ENCODE measurements at regions not wholly inside any gene's neighbourhood (a gene's known extent, or its start where the extent isn't known, plus 50 kb on each side); places are given as distances from the start of the nearest gene placed in this dataset.

DNA sequence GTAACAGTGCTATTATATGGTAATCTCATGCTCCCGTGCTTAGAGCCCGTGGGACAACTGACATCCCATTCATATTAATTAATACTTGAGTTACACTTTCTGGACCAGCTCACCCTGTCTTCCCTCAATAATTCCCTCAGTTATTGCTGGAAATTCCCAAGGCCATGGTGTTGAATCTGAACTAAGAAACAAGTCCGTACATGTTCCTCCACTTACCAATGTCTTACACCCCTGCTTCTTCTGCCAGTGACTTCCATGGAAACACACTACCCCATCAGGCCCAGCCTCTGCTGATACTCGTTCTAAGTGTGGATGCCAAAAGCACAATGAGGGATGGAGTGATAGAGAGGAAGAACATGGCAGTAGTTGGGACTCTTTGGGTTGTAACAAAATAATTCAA is 193.7 kb downstream of the RND3 start:
- TF ChIP-seq, protein P1, sequence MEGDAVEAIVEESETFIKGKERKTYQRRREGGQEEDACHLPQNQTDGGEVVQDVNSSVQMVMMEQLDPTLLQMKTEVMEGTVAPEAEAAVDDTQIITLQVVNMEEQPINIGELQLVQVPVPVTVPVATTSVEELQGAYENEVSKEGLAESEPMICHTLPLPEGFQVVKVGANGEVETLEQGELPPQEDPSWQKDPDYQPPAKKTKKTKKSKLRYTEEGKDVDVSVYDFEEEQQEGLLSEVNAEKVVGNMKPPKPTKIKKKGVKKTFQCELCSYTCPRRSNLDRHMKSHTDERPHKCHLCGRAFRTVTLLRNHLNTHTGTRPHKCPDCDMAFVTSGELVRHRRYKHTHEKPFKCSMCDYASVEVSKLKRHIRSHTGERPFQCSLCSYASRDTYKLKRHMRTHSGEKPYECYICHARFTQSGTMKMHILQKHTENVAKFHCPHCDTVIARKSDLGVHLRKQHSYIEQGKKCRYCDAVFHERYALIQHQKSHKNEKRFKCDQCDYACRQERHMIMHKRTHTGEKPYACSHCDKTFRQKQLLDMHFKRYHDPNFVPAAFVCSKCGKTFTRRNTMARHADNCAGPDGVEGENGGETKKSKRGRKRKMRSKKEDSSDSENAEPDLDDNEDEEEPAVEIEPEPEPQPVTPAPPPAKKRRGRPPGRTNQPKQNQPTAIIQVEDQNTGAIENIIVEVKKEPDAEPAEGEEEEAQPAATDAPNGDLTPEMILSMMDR (conservative IDR thresholded peaks at IDR 0.05; ENCODE audit: control insufficient read depth, insufficient read depth, low read depth, low read length), result no peak
- no peak for DNase-seq (ENCODE audit: low read depth)
- no peak overlapping the region for H3K4me3 ChIP-seq (ENCODE audit: control insufficient read depth, low read depth, low read length)

DNA sequence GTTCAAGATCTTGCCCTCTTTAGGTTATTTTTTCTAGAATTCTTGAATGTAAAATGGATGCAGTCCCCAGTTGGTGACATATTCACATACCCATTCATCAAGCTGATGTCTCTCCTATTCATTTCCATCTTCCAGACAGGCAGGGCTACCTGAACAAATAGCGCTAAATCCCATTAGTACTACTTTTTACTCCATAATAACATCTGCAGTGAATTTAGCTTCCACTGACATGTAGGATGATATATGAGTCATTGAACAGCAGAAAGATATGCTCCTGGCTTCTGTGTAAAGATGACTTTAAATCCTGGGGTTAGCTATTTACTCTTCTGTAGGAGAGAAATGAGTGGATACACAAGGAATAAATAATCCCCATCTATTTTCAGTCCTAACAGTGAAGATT is 194.7 kb downstream of the RND3 start:
- H3K4me3 ChIP-seq (ENCODE audit: control insufficient read depth, low read depth, low read length), result no peak overlapping the region
- peak; percentile 68 for DNase-seq (ENCODE audit: low read depth)
- TF ChIP-seq, protein P1 (conservative IDR thresholded peaks at IDR 0.05; ENCODE audit: control insufficient read depth, insufficient read depth, low read depth, low read length), result no peak

DNA sequence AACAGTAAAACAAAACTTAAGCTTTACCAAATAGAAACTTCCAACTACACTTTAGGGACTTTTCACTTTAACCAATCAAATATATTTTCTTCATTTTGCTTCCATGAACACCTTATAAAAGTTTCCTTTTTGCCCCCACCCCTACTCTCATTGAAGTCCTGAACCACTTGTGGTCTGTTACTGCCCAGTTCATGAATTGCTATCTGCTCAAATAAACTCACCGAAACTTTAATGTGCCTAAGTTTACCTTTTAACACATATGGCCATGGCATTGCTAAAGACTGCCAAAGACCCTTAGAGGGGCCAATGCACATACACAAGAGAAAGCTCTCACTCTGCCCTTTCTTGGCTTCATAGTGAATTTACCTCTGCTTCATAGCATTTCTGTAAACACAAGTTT is 195.3 kb downstream of the RND3 start:
- TF ChIP-seq, protein P1 (conservative IDR thresholded peaks at IDR 0.05; ENCODE audit: control insufficient read depth, insufficient read depth, low read depth, low read length), result no peak
- no peak overlapping the region for H3K4me3 ChIP-seq (ENCODE audit: control insufficient read depth, low read depth, low read length)
- DNase-seq (ENCODE audit: low read depth), result no peak

DNA sequence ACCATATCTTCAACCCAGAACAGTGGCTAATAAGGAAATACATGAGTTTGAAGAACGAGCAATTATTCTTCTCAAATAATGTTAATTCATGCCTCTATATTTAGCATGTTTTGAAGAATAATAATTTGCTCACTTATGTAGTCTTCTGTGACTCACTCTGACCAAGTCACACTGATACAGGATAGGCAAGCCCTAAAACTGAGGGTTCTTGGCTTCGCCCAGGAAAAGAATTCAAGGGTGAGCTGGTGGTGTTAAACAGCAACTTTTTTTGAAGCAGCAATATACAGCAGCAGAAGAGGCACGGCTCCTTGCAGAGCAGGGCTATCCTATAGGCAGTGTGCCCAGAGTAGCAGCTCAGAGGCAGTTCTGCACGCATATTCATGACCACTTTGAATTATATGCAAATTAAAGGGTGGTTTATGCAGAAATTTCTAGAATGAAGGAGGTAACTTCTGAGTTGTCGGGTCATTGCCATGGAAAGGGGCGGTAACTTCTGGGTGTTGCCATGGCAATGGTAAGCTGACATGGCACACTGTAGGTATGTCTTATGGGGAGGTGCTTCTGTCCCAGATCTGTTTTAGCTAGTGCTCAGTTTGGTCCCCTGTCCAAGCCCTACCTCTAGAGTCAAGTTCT is 200.6 kb downstream of the RND3 start:
- H3K4me3 ChIP-seq (ENCODE audit: control insufficient read depth, low read depth, low read length), result no peak overlapping the region
- DNase-seq (ENCODE audit: low read depth), result no peak
- TF ChIP-seq, protein P1 (conservative IDR thresholded peaks at IDR 0.05; ENCODE audit: control insufficient read depth, insufficient read depth, low read depth, low read length), result no peak

DNA sequence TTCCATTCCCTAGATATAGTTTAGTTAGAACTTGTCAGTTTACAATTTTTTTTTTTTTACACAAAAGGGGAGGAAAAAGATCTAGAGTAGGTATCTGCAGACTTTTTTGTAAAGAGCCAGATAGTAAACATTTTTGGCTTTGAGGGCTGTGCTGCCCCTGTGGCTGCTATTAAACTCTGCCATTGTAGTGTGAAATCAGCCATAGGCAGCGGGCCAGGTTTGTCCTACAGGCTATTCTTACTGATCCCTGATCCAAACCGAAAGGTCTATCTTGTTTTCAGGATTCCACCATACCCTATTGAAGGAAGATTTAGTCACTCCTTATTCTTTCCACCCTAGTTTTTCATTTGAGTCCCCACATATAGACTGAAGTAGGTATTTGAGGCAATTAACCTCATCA is 203.4 kb downstream of the RND3 start:
- TF ChIP-seq, protein P1 (conservative IDR thresholded peaks at IDR 0.05; ENCODE audit: control insufficient read depth, insufficient read depth, low read depth, low read length), result no peak
- no peak overlapping the region for H3K4me3 ChIP-seq (ENCODE audit: control insufficient read depth, low read depth, low read length)
- DNase-seq (ENCODE audit: low read depth), result no peak

DNA sequence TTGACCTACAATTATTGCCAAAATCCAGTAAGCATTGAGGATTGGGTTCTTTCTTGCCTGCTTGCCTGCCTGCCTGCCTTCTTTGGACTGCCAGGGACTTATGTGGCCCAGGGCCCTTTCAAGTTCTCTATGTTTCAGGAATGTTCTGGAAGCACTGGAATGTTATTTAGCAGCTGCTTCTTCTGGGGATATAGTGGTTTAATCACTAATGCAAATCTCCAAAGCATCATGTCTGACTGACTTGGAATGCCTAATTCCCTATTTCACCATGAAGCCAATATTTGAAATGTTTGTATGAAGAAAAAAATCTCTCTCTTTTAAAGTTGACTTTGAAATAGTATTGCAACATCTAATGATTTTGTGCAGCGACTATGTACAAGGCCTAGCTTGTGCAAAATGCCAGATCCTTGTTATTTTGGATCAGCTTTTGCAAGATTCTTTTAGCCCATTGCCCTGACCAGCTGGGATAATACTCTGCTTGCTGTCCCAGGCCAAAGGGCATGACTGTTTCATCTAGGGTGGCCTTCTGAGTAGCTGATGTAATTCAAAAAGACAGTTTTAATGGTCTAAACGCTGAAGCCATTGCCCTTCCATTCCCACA is 204.6 kb downstream of the RND3 start:
- TF ChIP-seq, protein P1 (conservative IDR thresholded peaks at IDR 0.05; ENCODE audit: control insufficient read depth, insufficient read depth, low read depth, low read length), result no peak
- peak; percentile 45 for DNase-seq (ENCODE audit: low read depth)

More for the DNA sequence above, 204.6 kb downstream of the RND3 start:
- H3K4me3 ChIP-seq (ENCODE audit: control insufficient read depth, low read depth, low read length), result no peak overlapping the region
